ENCODE measurements at regions not wholly inside any gene's neighbourhood (a gene's known extent, or its start where the extent isn't known, plus 50 kb on each side); places are given as distances from the start of the nearest gene placed in this dataset.

GRCh38 chr2:121887513-121888188 is 132.2 kb downstream of the TSN start:
- no peak for TF ChIP-seq EZH2 (IDR thresholded peaks at IDR 0.05; ENCODE audit: insufficient read depth, poor library complexity, severe bottlenecking)
- TF ChIP-seq EZH2phosphoT487 (IDR thresholded peaks at IDR 0.05; ENCODE audit: insufficient read depth, low read depth): no peak
- H3K36me3 ChIP-seq (ENCODE audit: low read depth): no peaks in the 10 kb centered on the region
- no peak overlapping the region for H2AFZ ChIP-seq
- DNase-seq: no peak
- no peaks in the 10 kb centered on the region for H3K79me2 ChIP-seq (ENCODE audit: insufficient read depth)
- H3K27ac ChIP-seq: no peak overlapping the region
- H4K20me1 ChIP-seq (ENCODE audit: insufficient read depth): no peaks in the 10 kb centered on the region
- no peaks in the 10 kb centered on the region for H3K9me2 ChIP-seq (ENCODE audit: insufficient read depth)
- no peak overlapping the region for H3K4me3 ChIP-seq
- in situ Hi-C loops (cut with MboI): no loop called here
- no peaks in the 10 kb centered on the region for H3K9me3 ChIP-seq (ENCODE audit: low read depth)
- no peak overlapping the region for H3K4me2 ChIP-seq (ENCODE audit: unreplicated experiment)
- no peaks in the 10 kb centered on the region; the same call in 1 of the 2 replicates for H3K27me3 ChIP-seq (replicated peaks; ENCODE audit: insufficient read depth)
- H3K9ac ChIP-seq: no peak overlapping the region
- H3F3A ChIP-seq (ENCODE audit: insufficient read depth): no peaks in the 10 kb centered on the region
- no peaks in the 10 kb centered on the region for H3K4me1 ChIP-seq (ENCODE audit: insufficient read depth)
- 82 to 92% methylated on average over 12 to 16 of the region's 16 CpGs for WGBS, 2 experiments (ENCODE audit: low coverage in 1 of 2, low lambda C conversion rate in 2 of 2, missing lambda C conversion rate in 2 of 2)

GRCh38 chr2:121888189-121888557 is 132.7 kb downstream of the TSN start:
- H3K79me2 ChIP-seq (ENCODE audit: insufficient read depth): no peaks in the 10 kb centered on the region
- no peaks in the 10 kb centered on the region for H3F3A ChIP-seq (ENCODE audit: insufficient read depth)
- in situ Hi-C loops (cut with MboI): no loop called here
- no peak overlapping the region for H3K9ac ChIP-seq
- DNase-seq: no peak
- no peaks in the 10 kb centered on the region for H3K9me2 ChIP-seq (ENCODE audit: insufficient read depth)
- no peaks in the 10 kb centered on the region for H3K36me3 ChIP-seq (ENCODE audit: low read depth)
- no peak overlapping the region for H2AFZ ChIP-seq
- no peaks in the 10 kb centered on the region for H3K9me3 ChIP-seq (ENCODE audit: low read depth)
- no peak overlapping the region for H3K4me2 ChIP-seq (ENCODE audit: unreplicated experiment)
- 72 to 75% methylated on average over 5 of the region's 5 CpGs for WGBS, 2 experiments (ENCODE audit: low coverage in 1 of 2, low lambda C conversion rate in 2 of 2, missing lambda C conversion rate in 2 of 2)
- H3K27ac ChIP-seq: no peak overlapping the region
- no peaks in the 10 kb centered on the region; the same call in 1 of the 2 replicates for H3K27me3 ChIP-seq (replicated peaks; ENCODE audit: insufficient read depth)
- H3K4me3 ChIP-seq: no peak overlapping the region
- TF ChIP-seq EZH2 (IDR thresholded peaks at IDR 0.05; ENCODE audit: insufficient read depth, poor library complexity, severe bottlenecking) (no peak), EZH2phosphoT487 (IDR thresholded peaks at IDR 0.05; ENCODE audit: insufficient read depth, low read depth) (no peak)
- no peaks in the 10 kb centered on the region for H3K4me1 ChIP-seq (ENCODE audit: insufficient read depth)
- H4K20me1 ChIP-seq (ENCODE audit: insufficient read depth): no peaks in the 10 kb centered on the region

- Histone ChIP-seq H3K27me3 (replicated peaks; ENCODE audit: insufficient read depth) (no peaks in the 10 kb centered on the region; the same call in 1 of the 2 replicates), H3K9me3 (ENCODE audit: low read depth) (no peaks in the 10 kb centered on the region), H3K36me3 (ENCODE audit: low read depth) (no peaks in the 10 kb centered on the region), H3K4me3 (no peak overlapping the region), H3K79me2 (ENCODE audit: insufficient read depth) (no peaks in the 10 kb centered on the region), H2AFZ (no peak overlapping the region), H4K20me1 (ENCODE audit: insufficient read depth) (no peaks in the 10 kb centered on the region), H3K27ac (no peak overlapping the region), H3K9ac (no peak overlapping the region), H3K4me2 (ENCODE audit: unreplicated experiment) (no peak overlapping the region), H3K4me1 (ENCODE audit: insufficient read depth) (no peaks in the 10 kb centered on the region), H3F3A (ENCODE audit: insufficient read depth) (no peaks in the 10 kb centered on the region), H3K9me2 (ENCODE audit: insufficient read depth) (no peaks in the 10 kb centered on the region)
- 82% methylated on average over 9 of the region's 9 CpGs for WGBS, 2 experiments (ENCODE audit: low coverage in 1 of 2, low lambda C conversion rate in 2 of 2, missing lambda C conversion rate in 2 of 2)
- in situ Hi-C loops (cut with MboI): no loop called here
- no peak for DNase-seq
- TF ChIP-seq EZH2phosphoT487 (IDR thresholded peaks at IDR 0.05; ENCODE audit: insufficient read depth, low read depth) (no peak), EZH2 (IDR thresholded peaks at IDR 0.05; ENCODE audit: insufficient read depth, poor library complexity, severe bottlenecking) (no peak)
Observed at GRCh38 chr2:121890041-121890440, 134.6 kb downstream of the TSN start.

GRCh38 chr2:121895723-121896571 is 140.5 kb downstream of the TSN start:
- Histone ChIP-seq H3K4me3 (no peak overlapping the region), H3K79me2 (ENCODE audit: insufficient read depth) (no peaks in the 10 kb centered on the region), H3K9me2 (ENCODE audit: insufficient read depth) (no peaks in the 10 kb centered on the region), H3K9ac (no peak overlapping the region), H3K27ac (no peak overlapping the region), H3K4me2 (ENCODE audit: unreplicated experiment) (no peak overlapping the region), H3K36me3 (ENCODE audit: low read depth) (no peaks in the 10 kb centered on the region), H3F3A (ENCODE audit: insufficient read depth) (peaks cover 14% of the 10 kb centered on the region; the same call in 1 of the 2 replicates), H3K9me3 (ENCODE audit: low read depth) (no peaks in the 10 kb centered on the region), H3K27me3 (replicated peaks; ENCODE audit: insufficient read depth) (no peaks in the 10 kb centered on the region), H3K4me1 (ENCODE audit: insufficient read depth) (peaks cover 16% of the 10 kb centered on the region), H4K20me1 (ENCODE audit: insufficient read depth) (no peaks in the 10 kb centered on the region), H2AFZ (no peak overlapping the region)
- TF ChIP-seq EZH2 (IDR thresholded peaks at IDR 0.05; ENCODE audit: insufficient read depth, poor library complexity, severe bottlenecking): no peak
- TF ChIP-seq EZH2phosphoT487 (IDR thresholded peaks at IDR 0.05; ENCODE audit: insufficient read depth, low read depth): no peak
- no peak for DNase-seq
- 84 to 89% methylated on average over 14 of the region's 14 CpGs for WGBS, 2 experiments (ENCODE audit: low coverage in 1 of 2, low lambda C conversion rate in 2 of 2, missing lambda C conversion rate in 2 of 2)
- in situ Hi-C loops (cut with MboI): no loop called here
